IMR-90 (cell line): ENCODE measurements at regions not wholly inside any gene's neighbourhood (a gene's known extent, or its start where the extent isn't known, plus 50 kb on each side); places are given as distances from the start of the nearest gene placed in this dataset.

Source experiments
- ATAC-seq: fragments of 200-7000 bp; cut with Tn5 transposase; 2 replicates; pipeline ENCODE4 v1.9.1; 2020; ENCODE audit warnings: low read depth, mild to moderate bottlenecking, moderate library complexity
- BruUV-seq: library from RNA; stranded (reverse); fragments of 400-500 nt; replicated peaks from 2 replicates; lab custom pipeline; 2021; lab: Mats Ljungman, UMichigan
- CTCF ChIA-PET: fragments of 300-600 bp; formaldehyde crosslinking; extraction: SDS; loops from one replicate; lab custom pipeline; 2021; ENCODE audit warnings: antibody characterized with exemption; lab: Yijun Ruan, JAX
- POLR2A ChIA-PET: fragments of 300-600 bp; sonication (Branson Sonifier 250); formaldehyde crosslinking; loops from one replicate; lab custom pipeline; 2022; ENCODE audit warnings: antibody characterized with exemption; ENCODE audit not compliant: unreplicated experiment; lab: Charles Lee
- DNase-seq: peaks from one replicate; pipeline ENCODE4 v3.0.0; 2013
- H2AFZ ChIP-seq: replicated peaks from 2 replicates; pipeline ENCODE3; 2013; ENCODE audit warnings: low read length, mild to moderate bottlenecking; ENCODE audit not compliant: poor library complexity
- H2AK5ac ChIP-seq: 2 replicates; pipeline ENCODE4 v1.6.1; 2013; ENCODE audit warnings: low read depth, low read length, inconsistent platforms
- H2AK9ac ChIP-seq: replicated peaks from 2 replicates; pipeline ENCODE3; 2013; ENCODE audit warnings: mild to moderate bottlenecking, low read depth, low read length, moderate library complexity; ENCODE audit not compliant: poor library complexity
- H2BK120ac ChIP-seq: 2 replicates; pipeline ENCODE4 v1.6.1; 2013; ENCODE audit warnings: low read depth, low read length, inconsistent platforms
- H2BK15ac ChIP-seq: 3 replicates; pipeline ENCODE4 v1.6.1; 2013; ENCODE audit warnings: low read depth, low read length, inconsistent platforms
- H2BK20ac ChIP-seq: 2 replicates; pipeline ENCODE4 v1.6.1; 2013; ENCODE audit warnings: low read depth, mild to moderate bottlenecking, inconsistent platforms, low read length, moderate library complexity
- H2BK5ac ChIP-seq: 2 replicates; pipeline ENCODE4 v1.6.1; 2013; ENCODE audit warnings: mild to moderate bottlenecking, low read depth, low read length, inconsistent platforms; ENCODE audit not compliant: poor library complexity, severe bottlenecking
- H3K14ac ChIP-seq: replicated peaks from 2 replicates; pipeline ENCODE4 v1.6.1; 2013; ENCODE audit warnings: low read depth, low read length, inconsistent platforms
- H3K18ac ChIP-seq: 2 replicates; pipeline ENCODE4 v1.6.1; 2013; ENCODE audit warnings: low read depth, low read length, control low read depth
- H3K23ac ChIP-seq: 2 replicates; pipeline ENCODE4 v1.6.1; 2013; ENCODE audit warnings: low read depth, low read length, inconsistent platforms
- H3K27ac ChIP-seq: 2 replicates; pipeline ENCODE4 v1.5.1; 2013; ENCODE audit warnings: mild to moderate bottlenecking, control low read depth, low read length; ENCODE audit not compliant: insufficient read depth
- H3K27me3 ChIP-seq: 2 replicates; pipeline ENCODE4 v1.6.1; 2013; ENCODE audit warnings: low read length; ENCODE audit not compliant: control insufficient read depth, insufficient read depth
- H3K36me3 ChIP-seq: 2 replicates; pipeline ENCODE4 v1.6.1; 2013; ENCODE audit warnings: low read length, mixed read lengths; ENCODE audit not compliant: control insufficient read depth, insufficient read depth
- H3K4ac ChIP-seq: 2 replicates; pipeline ENCODE4 v1.6.1; 2013; ENCODE audit warnings: low read depth, low read length, inconsistent platforms
- H3K4me1 ChIP-seq: 2 replicates; pipeline ENCODE4 v1.6.1; 2013; ENCODE audit warnings: low read length, mixed read lengths; ENCODE audit not compliant: control insufficient read depth, insufficient read depth
- H3K4me2 ChIP-seq: 2 replicates; pipeline ENCODE4 v1.6.1; 2013; ENCODE audit warnings: low read depth, mild to moderate bottlenecking, control low read depth, low read length, moderate library complexity
- H3K4me3 ChIP-seq: 2 replicates; pipeline ENCODE4 v1.5.1; 2013; ENCODE audit warnings: low read depth, mild to moderate bottlenecking, control low read depth, low read length, moderate library complexity; ENCODE audit not compliant: insufficient read depth
- H3K56ac ChIP-seq: 2 replicates; pipeline ENCODE4 v1.6.1; 2013; ENCODE audit warnings: low read length, inconsistent platforms; ENCODE audit not compliant: insufficient read depth; ENCODE audit errors: extremely low read depth
- H3K79me1 ChIP-seq, 2 experiments: 2 replicates each; pipeline ENCODE4 v1.6.1; 2013; ENCODE audit warnings: low read length in 2 of 2, inconsistent platforms in 1 of 2, low read depth in 1 of 2
- H3K9ac ChIP-seq: 2 replicates; pipeline ENCODE4 v1.6.1; 2013; ENCODE audit warnings: low read depth, low read length, control low read depth
- H3K9me1 ChIP-seq: 2 replicates; pipeline ENCODE4 v1.6.1; 2013; ENCODE audit warnings: low read length, inconsistent platforms; ENCODE audit not compliant: insufficient read depth
- H3K9me3 ChIP-seq: 2 replicates; pipeline ENCODE4 v1.6.1; 2013; ENCODE audit warnings: low read length; ENCODE audit not compliant: control insufficient read depth, insufficient read depth
- H4K20me1 ChIP-seq: 2 replicates; pipeline ENCODE4 v1.6.1; 2013; ENCODE audit warnings: low read length, inconsistent platforms; ENCODE audit not compliant: insufficient read depth
- H4K5ac ChIP-seq: 2 replicates; pipeline ENCODE4 v1.6.1; 2013; ENCODE audit warnings: mild to moderate bottlenecking, low read depth, low read length, control low read depth
- H4K8ac ChIP-seq, 2 experiments: 2 replicates each; pipeline ENCODE4 v1.6.1; 2013; ENCODE audit warnings: low read depth in 2 of 2, low read length in 2 of 2, control low read depth in 1 of 2, inconsistent platforms in 1 of 2
- H4K91ac ChIP-seq: 2 replicates; pipeline ENCODE4 v1.6.1; 2013; ENCODE audit warnings: low read depth, low read length, inconsistent platforms; ENCODE audit not compliant: insufficient read depth
- BHLHE40 ChIP-seq: fragments of 150-350 bp; IDR thresholded peaks from 2 replicates; pipeline ENCODE4 v1.6.1; 2016; ENCODE audit warnings: mild to moderate bottlenecking, low read depth, low read length
- WGBS, 2 experiments: methylation state at CpG; one replicate each; pipeline versions ENCODE4 v1.1.5 to v1.1.7; 2013; ENCODE audit warnings: missing lambda C conversion rate in 2 of 2; ENCODE audit not compliant: insufficient read length in 1 of 2; ENCODE audit errors: extremely low coverage in 2 of 2; 5-methylcytosine and 5-hydroxymethylcytosine counted together
- dilution Hi-C: fragments of 300-500 bp; cut with HindIII; formaldehyde crosslinking; loops from one replicate; pipeline ENCODE4 v1.14.3; 2018; ENCODE audit warnings: low sequenced_read_pairs; ENCODE audit not compliant: unreplicated experiment
- in situ Hi-C: fragments of 300-500 bp; cut with MboI; formaldehyde crosslinking; loops from 3 replicates; pipeline ENCODE4 v1.14.3; 2019; ENCODE audit warnings: low sequenced_read_pairs, inconsistent platforms, mixed read lengths
- intact Hi-C: fragments of 100-400 bp; cut with micrococcal nuclease; formaldehyde crosslinking; loops from 2 replicates; pipeline ENCODE4 v1.10.0; 2022

DNA sequence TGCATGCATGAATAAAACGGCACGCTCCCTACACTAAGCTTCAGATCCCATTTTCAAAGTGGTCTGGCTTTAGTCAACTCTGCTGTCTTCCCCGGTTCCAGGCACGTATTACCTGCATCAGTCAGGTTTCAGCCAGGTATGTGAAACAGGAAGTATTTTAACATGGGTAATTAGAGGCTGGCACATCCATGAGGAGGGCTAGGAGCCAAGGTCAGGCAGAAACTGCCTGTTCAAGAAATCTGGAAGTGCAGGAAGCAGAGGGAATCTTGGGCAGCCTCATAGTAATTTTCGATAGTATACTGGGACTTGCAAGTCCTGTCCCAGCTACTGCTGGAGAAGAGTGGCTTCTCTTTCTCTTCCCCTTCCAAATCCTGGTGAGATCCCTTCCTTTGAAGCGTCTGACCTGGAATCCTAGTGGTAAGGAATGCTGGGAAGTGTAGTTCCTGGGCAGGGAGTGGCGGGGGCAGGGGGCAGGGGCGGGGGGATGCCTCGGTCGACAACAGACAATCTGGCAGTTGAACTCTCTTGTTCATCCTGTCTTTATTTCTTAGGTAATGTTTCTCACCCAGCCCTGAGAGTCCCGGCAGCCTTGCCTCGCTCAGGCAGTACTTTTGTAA, 403.1 kb downstream of the TLE4 start:
- DNase-seq: no peak
- Histone ChIP-seq H4K8ac (no peak overlapping the region), H3K14ac (no peak overlapping the region), H3K27ac (no peak overlapping the region), H3K79me1 (no peaks in the 10 kb centered on the region), H3K9me3 (no peaks in the 10 kb centered on the region), H3K36me3 (no peaks in the 10 kb centered on the region), H2AK5ac (no peak overlapping the region), H2BK15ac (no peak overlapping the region), H2BK20ac (no peak overlapping the region), H2AK9ac (no peak overlapping the region), H3K9me1 (no peaks in the 10 kb centered on the region), H3K27me3 (peaks cover 12% of the 10 kb centered on the region), H3K56ac (no peak overlapping the region), H3K4me3 (no peak overlapping the region), H2AFZ (no peak overlapping the region), H3K4me1 (no peaks in the 10 kb centered on the region), H3K18ac (no peak overlapping the region), H4K91ac (no peak overlapping the region), H3K23ac (no peak overlapping the region), H2BK5ac (no peak overlapping the region), H3K4ac (no peak overlapping the region), H3K4me2 (no peak overlapping the region), H3K9ac (no peak overlapping the region), H2BK120ac (no peak overlapping the region), H4K5ac (no peak overlapping the region), H4K20me1 (no peaks in the 10 kb centered on the region)
- no peak for TF ChIP-seq BHLHE40
- ATAC-seq: no peak
- intact Hi-C loops: no loop called here
- no TSS peak for BruUV-seq
- ChIA-PET POLR2A (no interaction called here), CTCF (interaction anchor here (0.7 kb wide), 1 partner anchor 10 kb away, joined by 3 read pairs; no protein-coding TSS in a partner anchor)
- dilution Hi-C loops: no loop called here
- in situ Hi-C loops: no loop called here
- no CpG with 5 or more reads among the region's 12 CpGs for WGBS, 2 experiments
